ENCODE measurements at regions not wholly inside any gene's neighbourhood (a gene's known extent, or its start where the extent isn't known, plus 50 kb on each side); places are given as distances from the start of the nearest gene placed in this dataset.

GRCh38 chr3:162072656-162073164, 576.1 kb downstream of the OTOL1 start:
- TF ChIP-seq, protein P1, sequence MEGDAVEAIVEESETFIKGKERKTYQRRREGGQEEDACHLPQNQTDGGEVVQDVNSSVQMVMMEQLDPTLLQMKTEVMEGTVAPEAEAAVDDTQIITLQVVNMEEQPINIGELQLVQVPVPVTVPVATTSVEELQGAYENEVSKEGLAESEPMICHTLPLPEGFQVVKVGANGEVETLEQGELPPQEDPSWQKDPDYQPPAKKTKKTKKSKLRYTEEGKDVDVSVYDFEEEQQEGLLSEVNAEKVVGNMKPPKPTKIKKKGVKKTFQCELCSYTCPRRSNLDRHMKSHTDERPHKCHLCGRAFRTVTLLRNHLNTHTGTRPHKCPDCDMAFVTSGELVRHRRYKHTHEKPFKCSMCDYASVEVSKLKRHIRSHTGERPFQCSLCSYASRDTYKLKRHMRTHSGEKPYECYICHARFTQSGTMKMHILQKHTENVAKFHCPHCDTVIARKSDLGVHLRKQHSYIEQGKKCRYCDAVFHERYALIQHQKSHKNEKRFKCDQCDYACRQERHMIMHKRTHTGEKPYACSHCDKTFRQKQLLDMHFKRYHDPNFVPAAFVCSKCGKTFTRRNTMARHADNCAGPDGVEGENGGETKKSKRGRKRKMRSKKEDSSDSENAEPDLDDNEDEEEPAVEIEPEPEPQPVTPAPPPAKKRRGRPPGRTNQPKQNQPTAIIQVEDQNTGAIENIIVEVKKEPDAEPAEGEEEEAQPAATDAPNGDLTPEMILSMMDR (conservative IDR thresholded peaks at IDR 0.05 in 1 of 2, IDR thresholded peaks at IDR 0.05 in 1 of 2; ENCODE audit: low read depth in 1 of 2, low read length in 2 of 2): no peak
- no peak for TF ChIP-seq EZH2 (IDR thresholded peaks at IDR 0.05; ENCODE audit: low read length, missing control alignments)
